Smooth muscle cell of the brain vasculature (primary cell): ENCODE measurements at regions not wholly inside any gene's neighbourhood (a gene's known extent, or its start where the extent isn't known, plus 50 kb on each side); places are given as distances from the start of the nearest gene placed in this dataset.
"Not testable (repeated sequence)": the region's sequence is repeated elsewhere in the genome, so short reads cannot be mapped to it uniquely, and the experiment has no call there.

ENCODE experiments used
- DNase-seq: peaks from one replicate; pipeline ENCODE4 v3.0.0-alpha.2; 2012; ENCODE audit warnings: low read depth, low spot score

DNA sequence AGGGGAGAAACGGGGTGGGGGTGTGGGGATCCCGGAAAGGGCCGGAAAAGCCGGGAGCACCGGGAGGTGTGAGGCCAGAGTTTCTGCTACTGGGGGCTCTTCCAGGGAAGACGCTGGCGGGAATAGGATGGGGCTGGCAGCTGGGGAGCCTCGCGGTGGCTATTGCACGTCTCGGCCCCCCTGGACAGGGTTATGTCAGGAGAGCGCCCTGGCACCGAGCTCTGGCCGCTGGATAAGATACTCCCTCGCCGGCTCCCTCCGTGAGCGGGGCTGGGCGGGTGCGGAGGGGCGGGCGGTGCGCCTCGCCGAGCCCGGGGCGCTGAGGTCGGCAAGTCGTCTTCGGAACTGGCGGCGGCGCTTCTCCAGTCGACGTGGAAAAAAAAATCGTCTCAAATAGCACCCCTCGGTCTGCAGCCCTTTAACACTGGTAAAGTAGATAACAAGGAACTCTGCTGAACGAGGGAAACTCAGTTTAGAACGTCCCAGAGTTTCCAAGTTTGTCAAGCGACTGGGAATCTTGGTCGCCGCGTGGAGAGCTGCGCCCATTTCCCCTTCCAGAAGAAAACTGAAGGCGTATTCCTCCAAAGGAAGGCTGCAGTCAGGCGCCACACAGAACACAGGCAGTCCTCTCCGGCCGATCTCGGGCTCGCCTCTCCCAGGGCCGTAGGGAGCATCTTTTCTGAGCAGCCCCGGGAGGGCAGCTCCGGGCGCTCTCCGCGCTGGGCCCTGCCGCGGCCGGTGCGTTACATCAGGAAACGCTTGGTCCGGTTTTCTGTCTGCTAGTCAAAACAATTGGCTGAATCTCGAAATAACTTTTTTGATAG, 115.1 kb downstream of the KCNRG start:
- DNase-seq, result no peak

- no peak for DNase-seq
Observed at GRCh38 chr13:50131920-50132903, 117.0 kb downstream of the KCNRG start.

GRCh38 chr13:50132904-50133357, 117.7 kb downstream of the KCNRG start:
- DNase-seq, result no peak

DNA sequence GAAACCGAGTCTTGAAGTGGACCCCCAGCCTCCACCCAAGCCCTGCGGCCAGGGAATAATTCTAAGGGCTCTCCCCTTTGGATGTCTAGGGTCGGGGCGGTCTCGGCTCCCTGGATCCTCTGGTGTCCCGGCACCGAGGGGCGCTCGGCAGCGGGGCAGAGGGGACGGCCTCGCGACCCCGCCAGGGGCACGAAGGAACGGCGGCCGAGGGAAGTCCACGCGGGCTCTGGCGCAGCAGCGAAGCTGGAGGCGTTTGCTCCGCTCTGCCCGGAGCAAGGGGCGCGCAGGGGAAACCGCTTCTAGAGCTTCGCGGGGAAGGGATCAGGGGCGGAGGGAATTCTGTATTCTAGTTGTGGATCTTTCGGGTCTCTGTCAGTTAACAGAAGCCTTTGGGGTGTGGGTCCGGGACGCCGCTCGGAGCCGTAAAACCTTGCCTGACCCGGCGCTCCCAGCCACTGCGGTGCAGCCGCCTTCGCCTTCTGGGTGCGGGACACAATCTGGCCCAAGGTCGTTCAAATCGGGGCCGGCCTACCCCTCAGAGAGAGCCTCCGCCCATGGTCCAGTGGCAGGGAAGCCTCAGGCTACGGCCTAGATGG, 118.2 kb downstream of the KCNRG start:
- no peak for DNase-seq

- DNase-seq, result no peak
Observed at GRCh38 chr13:50136226-50136625, 121.0 kb downstream of the KCNRG start.

GRCh38 chr13:50136678-50137077, 121.4 kb downstream of the KCNRG start:
- no peak for DNase-seq

DNA sequence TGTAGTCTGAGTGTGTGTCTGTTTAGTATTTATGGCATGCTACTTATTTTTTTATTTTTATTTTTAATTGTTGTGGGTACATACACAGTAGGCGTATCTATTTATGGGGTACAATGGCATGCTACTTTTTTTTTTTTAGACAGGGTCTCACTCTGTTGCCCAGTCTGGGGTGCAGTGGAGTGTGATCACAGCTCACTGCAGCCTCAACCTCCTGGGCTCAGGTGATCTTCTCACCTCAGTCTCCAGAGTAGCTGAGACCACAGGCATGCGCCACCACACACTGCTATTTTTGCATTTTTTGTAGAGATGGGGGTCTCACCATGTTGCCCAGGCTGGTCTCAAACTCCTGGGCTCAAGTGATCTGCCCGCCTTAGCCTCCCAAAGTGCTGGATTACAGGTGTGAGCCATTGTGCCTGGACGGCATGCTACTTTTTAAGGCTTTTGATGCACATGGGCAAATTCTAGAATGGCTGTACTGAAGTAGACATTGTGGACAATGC, 124.2 kb downstream of the KCNRG start:
- DNase-seq, result not testable (repeated sequence)

DNA sequence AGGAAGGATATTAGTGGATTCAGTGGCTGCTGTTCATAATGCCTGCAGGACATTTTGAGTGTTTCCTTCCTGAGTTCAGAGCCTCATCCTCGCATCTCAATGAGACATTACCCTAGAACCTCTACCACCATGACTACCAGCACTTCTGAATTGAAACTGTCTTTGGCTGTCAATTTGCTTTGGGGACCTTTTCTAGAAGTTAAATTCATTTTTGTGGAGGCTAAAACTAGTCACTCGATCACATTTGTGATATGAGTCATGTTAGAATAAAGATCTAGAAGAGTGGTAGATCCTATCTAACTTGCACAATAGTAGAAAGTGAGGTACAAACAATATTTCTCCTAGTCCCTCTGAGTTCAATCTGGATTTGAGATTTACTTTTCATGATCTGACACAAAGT, 124.9 kb downstream of the KCNRG start:
- DNase-seq, result no peak

- no peak for DNase-seq
Observed at GRCh38 chr13:50140581-50141374, 125.5 kb downstream of the KCNRG start.

GRCh38 chr13:50141375-50141975, 126.2 kb downstream of the KCNRG start:
- DNase-seq, result no peak

DNA sequence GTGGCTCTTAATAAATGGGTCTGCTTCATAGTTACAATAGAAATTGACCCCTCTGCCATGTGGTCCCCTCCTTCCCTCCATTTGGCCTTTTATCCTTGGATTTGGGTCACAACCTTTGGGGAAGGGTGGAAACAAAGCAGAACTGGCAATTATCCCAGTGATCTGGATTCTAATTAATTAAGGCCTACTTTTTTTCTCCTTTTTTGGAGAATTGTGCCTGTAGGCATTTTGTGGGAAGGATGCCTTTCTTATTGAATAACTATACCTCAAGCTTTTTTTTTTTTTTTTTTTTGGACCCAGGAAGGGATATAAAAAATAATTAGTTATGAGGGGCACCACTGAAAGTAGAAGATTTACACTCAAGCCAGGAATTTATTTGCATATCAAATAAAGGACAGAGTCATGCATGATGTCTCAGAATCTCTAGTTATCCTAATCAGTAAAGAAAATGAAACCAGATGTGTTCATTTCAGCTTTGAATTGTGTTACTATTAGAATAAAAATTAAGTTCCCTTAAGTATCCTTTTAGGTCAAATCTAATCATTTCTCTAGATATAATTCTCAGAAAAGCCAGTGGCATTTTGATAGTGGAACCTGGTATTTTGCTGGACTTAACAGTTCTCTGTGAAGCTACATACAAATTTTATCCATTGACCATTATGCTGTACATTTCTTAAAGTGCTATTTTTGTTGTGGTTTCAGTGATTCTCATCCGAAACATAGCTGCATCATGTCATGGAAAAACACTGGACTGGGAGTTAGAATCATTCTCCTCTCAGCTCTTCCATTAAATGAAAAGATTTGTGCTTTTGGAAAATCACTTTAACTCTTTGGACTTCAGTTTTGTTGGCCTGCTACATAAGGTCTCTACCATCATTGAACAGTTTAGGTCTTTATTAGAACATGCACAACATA, 129.3 kb downstream of the KCNRG start:
- no peak for DNase-seq

GRCh38 chr13:50149214-50149613, 134.0 kb downstream of the KCNRG start:
- no peak for DNase-seq

- no peak for DNase-seq
Observed at GRCh38 chr13:50149932-50150331, 134.7 kb downstream of the KCNRG start.

DNA sequence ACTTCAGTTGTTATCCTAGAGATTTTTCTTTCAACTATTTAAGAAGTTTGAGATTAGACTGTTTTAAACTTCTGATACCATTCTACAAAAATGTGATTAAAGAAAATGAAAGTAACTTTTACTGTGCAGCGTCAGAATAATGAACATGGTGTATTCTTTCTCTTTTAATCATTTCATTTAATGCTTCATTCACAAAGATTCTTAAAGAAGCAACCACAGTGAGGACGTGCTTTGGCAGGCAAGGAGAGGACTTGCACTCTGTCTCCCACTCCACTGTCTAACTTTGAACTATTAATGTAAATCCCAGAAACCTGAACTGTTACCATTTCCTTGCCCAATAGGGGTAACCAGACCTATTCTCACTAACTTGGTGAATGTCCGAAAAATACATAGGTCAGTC, 137.0 kb downstream of the KCNRG start:
- no peak for DNase-seq

- DNase-seq, result no peak
Observed at GRCh38 chr13:50152655-50153309, 137.5 kb downstream of the KCNRG start.

DNA sequence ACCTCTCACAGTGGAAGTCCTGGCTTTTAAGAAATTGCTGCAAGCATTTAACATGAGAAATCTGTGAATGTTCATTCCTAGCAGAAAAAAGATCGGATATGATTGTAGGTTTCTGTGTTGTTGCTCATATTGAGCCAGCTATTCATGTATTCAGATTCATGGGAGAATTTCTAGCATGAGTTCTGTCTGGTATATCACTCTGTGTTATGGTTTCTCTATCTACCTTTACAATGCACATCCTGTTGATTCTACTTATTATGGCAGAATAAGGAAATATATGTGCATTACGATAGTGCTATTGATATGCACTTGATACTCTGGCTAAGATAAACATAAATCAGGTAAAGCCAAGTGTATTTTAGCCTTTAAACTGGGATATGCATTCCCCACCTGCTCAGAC, 138.2 kb downstream of the KCNRG start:
- no peak for DNase-seq

DNA sequence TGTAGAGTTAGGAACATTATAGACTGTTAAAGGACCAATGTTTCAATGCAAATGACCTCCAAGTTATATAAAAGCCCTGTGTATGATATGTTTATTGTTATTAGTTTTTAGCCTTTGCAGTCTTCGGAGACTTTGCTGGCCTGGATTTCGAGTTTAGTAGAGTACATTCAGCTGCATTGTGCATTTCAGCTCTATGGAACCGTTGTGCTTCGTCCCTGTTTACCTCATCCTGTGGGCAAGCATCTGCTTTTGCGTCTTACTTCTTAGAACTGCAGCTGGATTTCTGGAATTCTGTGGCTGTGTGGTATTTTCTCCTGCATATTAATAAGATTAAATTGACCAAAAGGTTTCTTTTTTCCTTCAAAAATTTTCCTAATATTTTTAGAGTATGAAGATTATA, 138.6 kb downstream of the KCNRG start:
- DNase-seq, result no peak

DNA sequence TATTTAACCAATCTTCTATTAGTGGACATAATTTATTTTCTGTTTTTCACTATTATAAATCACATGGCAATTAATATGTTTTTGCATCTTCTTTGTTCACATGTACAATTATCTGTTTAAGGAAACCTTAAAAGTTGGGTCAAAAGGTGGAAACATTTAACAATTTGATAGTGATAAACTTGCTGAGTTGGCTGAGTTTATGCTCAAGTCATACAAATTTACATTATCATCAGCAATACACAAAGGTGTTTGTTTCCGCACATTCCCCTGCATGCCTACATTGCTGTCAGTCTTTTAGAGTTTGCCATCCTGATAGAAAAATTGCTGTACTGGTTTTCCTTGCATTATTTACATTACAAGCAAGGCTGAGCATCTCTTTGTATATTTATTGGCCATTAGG, 139.5 kb downstream of the KCNRG start:
- DNase-seq, result no peak

- no peak for DNase-seq
Observed at GRCh38 chr13:50156140-50156539, 140.9 kb downstream of the KCNRG start.
